ENCODE measurements at regions not wholly inside any gene's neighbourhood (a gene's known extent, or its start where the extent isn't known, plus 50 kb on each side); places are given as distances from the start of the nearest gene placed in this dataset.
"Not testable (repeated sequence)": the region's sequence is repeated elsewhere in the genome, so short reads cannot be mapped to it uniquely, and the experiment has no call there.

DNA sequence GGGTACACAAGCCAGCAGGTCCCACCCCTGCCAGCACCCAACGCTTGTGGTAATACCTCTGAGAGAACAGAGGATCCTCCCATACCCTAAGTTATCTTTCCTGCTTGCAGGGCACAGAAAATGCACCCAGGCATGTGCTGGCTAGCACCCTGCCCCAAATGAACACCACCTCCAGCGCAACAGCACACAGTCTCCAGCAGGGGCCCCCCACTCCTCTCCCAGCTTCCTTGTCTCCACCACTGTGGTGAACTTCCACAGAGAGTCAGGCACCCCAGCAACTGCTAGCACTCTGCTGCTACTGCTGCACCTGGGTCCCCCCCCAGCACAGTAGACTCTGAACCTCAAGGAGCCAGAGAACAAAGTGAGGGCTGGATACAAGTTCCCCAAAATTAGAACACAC, 216.8 kb upstream of the CNTNAP5 start:
- no peak for DNase-seq (ENCODE audit: low read depth, low spot score)

DNA sequence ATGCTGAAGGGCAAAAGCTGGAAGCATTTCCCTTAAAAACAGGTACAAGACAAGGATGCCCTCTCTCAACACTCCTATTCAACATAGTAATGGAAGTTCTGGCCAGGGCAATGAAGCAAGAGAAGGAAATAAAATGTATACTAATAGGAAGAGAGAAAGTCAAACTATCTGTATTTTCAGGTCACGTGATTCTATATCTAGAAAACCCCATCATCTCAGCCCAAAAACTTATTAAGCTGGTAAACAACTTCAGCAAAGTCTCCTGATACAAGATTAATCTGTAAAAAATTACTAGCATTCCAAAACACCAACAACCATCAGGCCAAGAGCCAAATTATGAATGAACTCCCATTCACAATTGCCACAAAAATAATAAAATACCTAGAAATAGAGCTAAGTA, 213.2 kb upstream of the CNTNAP5 start:
- DNase-seq (ENCODE audit: low read depth, low spot score): no peak

DNA sequence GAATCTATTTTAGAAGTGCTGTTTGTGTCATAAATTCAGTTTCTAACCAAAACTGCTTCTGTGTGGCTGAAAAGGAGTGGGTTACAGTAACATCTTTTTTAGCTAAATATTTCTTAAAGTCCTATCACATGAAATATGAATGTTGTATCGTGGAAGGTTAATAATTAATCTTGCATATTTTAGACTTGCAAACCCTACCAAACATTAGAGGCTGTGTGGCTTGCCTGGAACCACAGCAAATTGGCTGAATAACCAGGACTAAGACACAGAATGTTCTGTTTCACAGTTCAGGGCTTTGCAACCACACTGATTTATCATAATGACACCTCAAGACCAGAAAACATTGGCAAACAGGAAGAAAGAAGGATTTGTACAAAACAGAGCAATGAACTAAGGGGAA, 208.9 kb upstream of the CNTNAP5 start:
- DNase-seq (ENCODE audit: low read depth, low spot score): no peak

DNA sequence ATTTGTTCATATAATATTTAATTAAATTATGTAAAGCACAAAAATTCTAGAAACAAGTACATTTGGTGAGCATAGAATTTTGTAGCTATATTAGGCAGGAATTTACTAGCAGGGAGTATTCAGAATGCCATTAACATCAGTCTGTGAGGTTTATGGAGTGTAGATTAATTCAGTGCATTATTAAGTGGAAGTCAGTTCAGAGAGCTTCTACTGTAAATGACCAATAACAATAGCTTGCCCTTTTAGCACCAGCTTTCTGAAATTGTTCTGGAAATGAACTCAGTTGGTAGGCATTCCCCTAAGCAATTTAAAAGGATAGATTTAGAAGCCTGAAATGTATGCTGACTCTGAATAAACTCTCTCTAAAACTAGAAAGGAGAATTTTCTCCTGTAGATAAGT, 208.2 kb upstream of the CNTNAP5 start:
- DNase-seq (ENCODE audit: low read depth, low spot score): no peak

DNA sequence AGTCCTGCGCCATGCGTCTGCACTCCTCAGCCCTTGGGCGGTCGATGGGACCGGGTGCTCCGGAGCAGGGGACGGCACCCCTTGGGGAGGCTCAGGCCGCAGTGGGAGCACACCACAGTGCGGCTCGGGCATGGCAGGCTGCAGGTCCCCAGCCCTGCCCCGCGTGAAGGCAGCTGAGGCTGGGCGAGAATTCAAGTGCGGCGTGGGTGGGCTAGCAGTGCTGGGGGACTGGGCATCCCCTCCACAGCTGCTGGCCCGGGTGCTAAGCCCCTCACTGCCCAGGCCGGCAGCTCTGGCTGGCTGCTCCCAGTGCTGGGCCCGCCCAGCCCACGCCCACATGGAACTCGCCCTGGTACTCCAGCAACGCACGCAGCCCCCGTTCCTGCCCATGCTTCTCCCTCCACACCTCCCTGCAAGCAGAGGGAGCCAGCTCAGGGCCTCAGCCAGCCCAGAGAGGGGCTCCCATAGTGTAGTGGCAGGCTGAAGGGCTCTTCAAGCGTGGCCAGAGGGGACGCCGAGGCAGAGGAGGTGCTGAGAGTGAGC, 198.3 kb upstream of the CNTNAP5 start:
- no peak for DNase-seq (ENCODE audit: low read depth, low spot score)

DNA sequence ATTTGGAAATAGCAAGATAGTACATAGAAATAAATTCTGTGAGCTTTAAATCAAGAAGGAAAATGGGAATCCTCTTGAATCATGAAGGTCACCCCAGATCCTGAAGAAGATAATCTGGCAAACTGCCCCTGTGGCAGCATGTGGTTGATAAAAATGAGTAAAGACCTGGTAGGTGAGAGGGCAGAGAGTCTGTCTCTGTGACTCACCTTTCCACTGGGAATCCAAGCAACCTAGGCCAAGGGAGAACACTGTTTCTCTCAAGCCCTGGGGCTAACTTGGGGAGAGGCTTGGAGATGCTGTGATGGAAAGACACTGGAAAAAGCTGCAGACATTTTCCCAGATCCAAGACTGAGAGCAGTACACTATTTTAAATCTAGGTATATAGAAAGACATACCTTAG, 185.8 kb upstream of the CNTNAP5 start:
- DNase-seq (ENCODE audit: low read depth, low spot score): no peak

DNA sequence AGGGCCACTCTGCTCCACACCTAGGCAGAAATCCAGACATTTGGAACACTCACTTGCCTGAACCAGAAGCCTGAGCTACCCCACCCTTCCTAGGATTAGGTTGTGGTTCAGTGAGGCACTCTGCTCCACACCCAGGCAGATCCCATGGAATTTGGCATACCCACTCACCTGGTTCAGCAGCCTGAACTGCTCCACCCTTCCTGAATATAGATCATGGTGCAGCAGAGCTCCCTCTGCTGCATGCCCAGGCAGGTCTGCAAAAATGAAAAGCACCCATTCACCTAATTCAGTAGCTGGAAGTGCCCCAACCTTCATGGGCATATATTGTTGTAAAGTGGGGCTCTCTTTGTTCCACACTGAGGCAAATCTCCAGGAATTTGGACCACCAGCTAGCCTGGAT, 185.1 kb upstream of the CNTNAP5 start:
- no peak for DNase-seq (ENCODE audit: low read depth, low spot score)

DNA sequence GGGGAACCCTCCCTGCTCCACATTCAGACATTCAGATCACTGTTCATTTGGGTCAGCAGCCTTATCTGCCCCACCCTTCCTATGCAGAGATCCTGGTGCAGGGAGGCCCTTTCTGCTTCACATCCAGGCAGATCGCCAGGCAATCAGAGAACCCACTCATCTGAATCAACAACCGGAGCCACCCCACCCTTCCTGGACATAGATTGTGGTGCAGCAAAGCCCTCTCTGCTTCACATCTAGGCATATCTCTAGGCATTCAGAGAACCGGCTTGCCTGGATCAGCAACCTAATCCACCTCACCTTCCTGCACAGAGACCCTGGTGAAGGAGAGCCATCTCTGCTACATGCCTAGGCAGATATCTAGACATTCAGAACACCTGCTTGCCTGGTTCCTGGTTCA, 184.5 kb upstream of the CNTNAP5 start:
- no peak for DNase-seq (ENCODE audit: low read depth, low spot score)

DNA sequence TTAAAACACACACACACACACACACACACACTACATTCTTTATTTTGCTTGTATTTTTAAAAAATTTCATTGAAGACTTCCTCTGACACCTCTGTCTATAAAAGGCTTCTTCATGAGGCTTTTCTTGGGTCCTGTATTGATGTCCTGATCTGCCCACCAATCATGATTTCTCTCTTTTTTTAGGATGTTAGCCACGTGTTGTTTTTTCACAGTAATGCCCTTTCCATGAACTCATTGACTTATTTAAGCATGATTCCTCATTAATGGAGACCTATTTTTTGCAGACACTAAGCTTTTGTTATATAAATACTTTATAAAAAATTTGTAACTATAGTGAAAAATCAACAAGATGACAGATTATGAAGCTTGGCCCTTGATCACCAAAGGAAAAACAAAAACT, 173.8 kb upstream of the CNTNAP5 start:
- no peak for DNase-seq (ENCODE audit: low read depth, low spot score)

DNA sequence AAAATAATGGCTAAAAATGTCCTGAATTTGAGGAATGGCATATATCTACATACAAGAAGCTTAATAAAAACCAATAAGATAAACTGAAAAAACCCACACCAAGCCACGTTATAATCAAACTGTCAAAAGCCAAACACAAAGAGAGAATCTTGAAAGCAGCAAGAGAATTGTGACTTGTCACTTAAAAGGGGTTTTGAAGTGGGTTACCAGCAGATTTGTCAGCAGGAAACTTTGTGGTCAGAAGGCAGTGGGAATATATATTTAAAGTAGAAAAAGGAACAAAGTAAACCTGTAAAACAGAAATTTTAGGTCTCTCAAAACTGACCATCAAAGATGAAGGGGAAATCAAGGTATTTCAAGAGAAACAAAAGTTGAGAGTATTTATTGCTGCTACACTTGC, 171.9 kb upstream of the CNTNAP5 start:
- no peak for DNase-seq (ENCODE audit: low read depth, low spot score)

DNA sequence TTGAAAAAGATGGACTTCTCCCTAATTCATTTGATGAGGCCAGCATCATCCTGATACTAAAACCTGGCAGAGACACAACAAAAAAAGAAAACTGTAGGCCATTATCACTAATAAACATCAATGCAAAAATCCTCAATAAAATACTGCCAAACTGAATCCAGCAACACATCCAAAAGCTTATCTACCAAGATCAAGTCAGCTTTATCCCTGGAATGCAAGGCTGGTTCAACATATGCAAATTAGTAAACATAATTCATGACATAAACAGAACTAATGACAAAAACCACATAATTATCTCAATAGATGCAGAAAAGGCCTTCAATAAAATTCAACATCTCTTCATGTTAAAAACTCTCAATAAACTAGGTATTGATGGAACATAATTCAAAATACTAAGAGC, 166.1 kb upstream of the CNTNAP5 start:
- DNase-seq (ENCODE audit: low read depth, low spot score): not testable (repeated sequence)

DNA sequence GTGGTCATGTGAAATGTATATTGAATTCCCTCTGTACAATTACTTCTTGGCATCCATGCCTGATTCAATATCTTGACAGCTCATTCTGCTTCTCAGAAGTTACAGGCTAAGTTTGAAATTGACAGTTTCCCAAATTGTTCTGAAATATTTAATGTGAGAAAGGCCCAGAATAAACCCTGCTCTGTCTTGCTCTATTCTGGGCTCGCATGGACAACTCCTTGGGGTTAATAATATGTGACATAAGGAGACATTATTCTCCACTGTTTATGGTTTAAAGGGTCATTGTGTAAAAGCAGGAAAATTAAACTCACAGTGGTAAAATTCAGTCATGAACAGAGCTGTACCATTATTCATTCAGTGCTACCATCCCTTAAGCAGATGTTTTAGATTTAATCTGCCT, 160.7 kb upstream of the CNTNAP5 start:
- no peak for DNase-seq (ENCODE audit: low read depth, low spot score)

DNA sequence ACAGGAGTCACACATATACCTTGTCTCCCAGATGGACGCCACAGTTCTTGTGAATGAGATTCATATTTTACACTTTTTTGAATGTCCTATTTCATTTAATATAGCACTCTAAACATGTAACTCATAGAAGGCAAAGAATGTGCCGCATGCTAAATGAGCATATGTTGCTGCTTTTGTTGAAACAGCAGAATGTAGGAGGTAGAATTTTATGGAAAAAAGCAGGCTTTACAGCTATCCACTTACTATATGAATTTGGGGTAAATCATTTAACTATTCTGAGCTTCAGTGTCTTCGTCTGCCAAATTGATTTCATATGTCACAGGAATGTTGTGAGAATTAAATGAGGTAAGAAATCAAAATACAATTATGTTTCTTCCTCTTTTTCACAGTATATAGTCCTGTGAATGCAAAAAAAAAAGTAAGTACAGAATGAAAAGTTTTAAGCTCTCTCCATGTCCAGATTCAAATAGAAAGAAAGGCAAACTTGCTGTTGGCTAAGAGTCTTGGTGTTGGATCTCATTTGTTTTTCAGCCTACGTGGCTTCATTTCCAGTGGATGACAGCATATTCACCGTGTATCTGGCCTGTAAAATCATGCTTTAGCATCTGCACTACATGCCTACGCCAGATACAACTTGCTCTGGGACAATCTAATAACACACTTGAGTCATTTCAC, 154.7 kb upstream of the CNTNAP5 start:
- no peak for DNase-seq (ENCODE audit: low read depth, low spot score)

DNA sequence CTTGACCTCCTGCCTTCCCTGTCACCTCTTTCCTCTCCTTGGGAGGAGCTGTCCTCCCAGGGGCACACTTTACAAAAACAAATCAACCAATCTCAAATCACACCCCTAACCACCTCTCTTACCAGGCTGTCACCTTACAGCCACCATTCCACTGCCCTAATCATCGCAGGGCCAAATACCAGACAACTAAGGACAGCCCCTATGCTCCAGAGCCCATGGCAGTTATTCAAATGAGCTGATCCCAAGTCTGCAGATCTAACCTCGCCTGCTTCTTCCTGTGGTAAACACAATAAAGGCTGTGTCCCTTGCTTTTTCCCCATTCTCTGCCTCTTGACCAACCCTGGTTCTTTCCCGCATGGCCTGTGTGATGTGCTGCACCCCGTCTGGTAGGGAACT, 154.2 kb upstream of the CNTNAP5 start:
- no peak for DNase-seq (ENCODE audit: low read depth, low spot score)

DNA sequence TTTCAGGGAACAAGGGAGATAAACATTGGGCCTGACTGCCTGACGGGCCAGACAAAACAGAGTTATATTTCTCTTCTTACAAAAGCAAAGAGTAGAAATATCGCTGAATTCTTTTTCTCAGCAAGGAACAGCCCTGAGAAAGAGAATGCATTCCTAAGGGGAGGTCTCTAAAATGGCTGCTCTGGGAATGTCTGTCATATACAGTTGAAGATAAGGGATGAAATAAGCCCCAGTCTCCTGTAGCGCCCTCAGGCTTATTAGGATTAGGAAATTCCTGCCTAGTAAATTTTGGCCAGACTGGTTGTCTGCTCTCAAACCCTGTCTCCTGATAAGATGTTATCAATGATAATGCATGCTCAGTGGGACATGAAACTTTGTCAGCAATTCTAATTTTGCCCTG, 134.9 kb upstream of the CNTNAP5 start:
- DNase-seq (ENCODE audit: low read depth, low spot score): no peak

DNA sequence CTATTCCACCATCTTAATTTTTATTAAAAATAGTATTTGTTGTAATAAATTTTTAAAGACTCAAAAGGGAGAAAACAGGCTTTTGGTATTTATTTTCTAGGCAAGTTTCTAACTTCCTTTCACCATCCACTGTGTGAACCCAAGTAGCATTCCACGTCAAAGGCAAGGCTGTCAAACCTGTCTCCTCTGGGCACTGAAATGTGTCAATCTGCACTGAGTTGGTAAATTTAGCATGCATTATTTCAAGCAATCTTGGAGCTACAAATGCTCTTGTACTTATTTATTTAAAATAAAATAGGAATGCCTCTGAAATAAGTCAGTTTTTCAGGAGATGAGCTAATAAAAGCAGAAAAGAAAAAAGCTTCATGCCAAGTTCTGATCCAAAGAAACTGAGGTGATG, 130.9 kb upstream of the CNTNAP5 start:
- DNase-seq (ENCODE audit: low read depth, low spot score): no peak

DNA sequence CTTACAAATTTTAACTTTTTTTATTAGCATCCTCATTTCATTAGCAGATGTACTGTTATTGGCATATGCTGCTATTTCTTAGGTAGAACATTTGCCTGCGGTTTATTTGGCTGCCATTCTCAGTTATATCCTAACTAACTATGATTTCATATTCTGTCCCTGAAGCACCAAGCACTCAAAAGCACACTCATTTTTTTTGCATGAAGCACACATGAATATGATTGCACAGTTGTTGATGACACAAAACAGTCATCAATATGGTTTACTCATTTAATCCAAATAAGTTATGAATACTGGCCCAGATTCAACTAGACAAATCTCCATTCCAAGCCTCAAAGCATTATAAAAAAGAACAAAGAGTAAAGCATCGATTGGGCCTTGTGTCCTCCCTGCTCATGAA, 129.4 kb upstream of the CNTNAP5 start:
- DNase-seq (ENCODE audit: low read depth, low spot score): no peak

DNA sequence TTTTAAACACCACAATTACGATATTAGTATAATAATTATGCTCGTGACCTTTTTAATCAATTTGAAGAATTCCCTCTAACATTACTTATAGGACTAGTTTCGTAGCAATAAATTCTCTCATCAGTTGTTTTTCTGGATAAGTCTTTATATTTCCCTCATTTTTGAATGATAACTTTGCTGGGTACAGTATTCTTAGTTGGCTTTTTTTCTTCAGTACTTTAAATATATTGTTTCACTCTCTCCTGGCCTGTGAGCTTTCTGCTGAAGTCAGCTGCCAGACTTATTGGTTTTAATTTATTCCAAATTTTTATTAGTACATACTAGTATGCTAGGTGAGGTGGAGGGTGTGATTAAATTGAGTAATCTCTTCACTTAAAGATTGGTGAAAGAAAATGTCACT, 123.8 kb upstream of the CNTNAP5 start:
- no peak for DNase-seq (ENCODE audit: low read depth, low spot score)

DNA sequence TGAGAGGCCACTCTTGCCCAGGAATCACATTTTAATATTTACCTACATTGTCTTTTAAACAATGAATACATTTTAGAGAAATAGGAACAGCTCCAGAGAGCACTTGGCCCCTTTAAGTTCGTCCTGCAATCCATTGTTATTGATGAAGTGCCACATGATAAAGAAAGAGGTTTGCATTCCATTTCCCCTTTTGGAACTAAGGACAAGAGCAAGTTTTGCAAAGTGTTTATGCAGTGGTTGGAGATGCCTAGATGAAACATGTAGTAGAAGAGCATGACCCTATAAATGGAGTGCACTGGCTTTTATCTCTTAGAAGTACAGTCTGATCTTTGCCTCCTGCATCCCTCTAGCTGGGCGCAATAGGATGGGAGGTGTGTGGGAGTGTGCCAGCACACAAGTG, 118.7 kb upstream of the CNTNAP5 start:
- no peak for DNase-seq (ENCODE audit: low read depth, low spot score)

DNA sequence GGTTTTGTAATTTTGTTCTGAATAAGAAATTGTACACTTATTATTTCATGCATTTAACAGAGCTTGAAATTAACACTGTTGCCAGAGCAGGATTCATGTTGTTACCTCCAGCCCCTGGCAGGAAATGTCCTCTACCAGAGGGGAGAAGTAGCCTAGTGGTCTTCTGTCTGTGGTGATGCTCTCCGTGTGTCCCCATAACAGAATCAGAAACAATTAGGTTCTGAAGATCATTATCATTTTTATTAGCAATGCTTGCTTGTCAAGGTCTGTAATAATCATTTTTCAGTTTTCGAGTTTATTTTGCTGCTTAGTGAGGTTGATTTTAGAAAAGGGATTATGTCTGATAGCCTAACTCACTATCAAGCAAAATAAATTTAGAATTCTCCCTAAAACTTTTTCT, 116.6 kb upstream of the CNTNAP5 start:
- no peak for DNase-seq (ENCODE audit: low read depth, low spot score)

DNA sequence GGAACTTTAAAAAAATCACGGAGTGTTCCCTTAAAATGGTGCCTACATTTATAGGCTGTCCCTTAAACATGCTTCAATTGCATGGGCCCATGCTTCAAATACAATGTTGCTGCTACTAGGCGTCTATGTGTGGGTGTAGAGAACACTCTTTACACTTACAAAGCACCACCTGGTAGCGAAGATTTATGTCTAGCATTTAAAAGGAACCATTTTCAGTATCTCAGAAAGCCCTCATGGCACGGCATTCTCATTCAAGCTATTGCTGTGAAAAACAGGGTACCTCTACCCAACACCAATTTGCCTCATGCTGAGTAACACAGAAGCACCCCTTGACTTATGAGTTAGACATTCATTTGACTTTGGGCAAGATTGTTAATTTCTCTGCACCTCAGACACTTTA, 112.9 kb upstream of the CNTNAP5 start:
- no peak for DNase-seq (ENCODE audit: low read depth, low spot score)

DNA sequence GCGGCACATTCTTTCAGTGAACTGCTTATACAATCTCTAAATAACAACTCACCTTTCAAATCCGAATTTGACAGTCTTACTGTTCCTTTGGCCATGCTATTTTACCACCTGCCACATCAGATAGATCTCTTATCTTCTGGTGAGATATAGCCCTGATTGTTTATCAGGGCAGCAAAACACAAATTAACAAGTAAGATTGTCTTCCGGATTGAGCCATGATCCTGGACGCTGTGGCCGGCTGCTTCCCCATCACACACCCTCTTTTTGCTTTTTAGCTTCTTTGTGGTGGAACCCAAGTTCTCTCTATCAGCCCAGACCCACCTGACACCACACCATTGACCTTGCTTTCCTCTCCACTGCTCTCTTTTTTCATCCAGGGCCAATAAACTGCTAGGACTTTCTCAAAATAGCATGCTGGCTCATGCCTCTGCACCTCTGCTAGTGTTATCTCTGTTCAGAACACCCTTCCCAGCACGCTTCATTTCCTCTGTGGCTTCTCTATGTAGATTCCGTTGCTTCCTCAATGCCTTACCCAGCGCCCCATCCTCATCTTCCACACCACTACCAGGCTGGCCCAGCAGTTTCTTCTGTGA, 111.8 kb upstream of the CNTNAP5 start:
- no peak for DNase-seq (ENCODE audit: low read depth, low spot score)

DNA sequence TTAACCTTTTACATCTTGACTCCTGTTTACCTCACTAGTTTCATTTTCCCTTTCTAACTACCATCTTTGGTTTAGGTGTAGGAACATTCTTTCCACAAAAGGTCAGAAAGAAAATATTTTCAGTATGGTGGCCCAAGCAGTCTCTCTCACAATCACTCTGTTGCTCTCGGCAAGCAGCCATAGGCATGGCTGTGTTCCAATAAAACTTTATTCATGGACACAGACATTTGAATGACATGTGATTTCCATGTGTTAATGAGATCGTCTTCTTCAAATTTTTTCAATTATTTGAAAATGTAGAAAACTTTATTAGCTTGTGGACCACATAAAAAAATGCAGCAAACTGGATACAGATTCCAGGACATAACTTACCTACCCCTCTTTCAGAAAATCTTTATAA, 109.7 kb upstream of the CNTNAP5 start:
- DNase-seq (ENCODE audit: low read depth, low spot score): no peak

DNA sequence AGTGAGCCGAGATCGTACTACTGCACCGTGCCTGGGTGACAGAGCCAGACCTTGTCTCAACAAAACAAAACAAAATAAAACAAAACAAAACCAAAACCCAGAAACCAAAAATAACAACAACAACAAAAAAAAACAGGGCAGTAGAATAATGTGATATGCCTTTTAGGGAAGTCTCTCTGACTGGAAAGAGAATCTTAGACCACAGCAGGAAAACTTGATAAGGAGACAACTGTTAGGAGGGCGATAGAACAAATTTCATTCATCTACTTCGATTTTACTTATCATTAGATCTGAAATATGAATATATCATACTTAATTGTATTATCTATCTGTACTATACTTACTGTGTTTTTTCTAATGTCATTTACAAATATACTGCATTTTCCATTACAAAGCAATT, 109.0 kb upstream of the CNTNAP5 start:
- no peak for DNase-seq (ENCODE audit: low read depth, low spot score)

Data from astrocyte of the hippocampus (primary cell).